ENCODE measurements at regions not wholly inside any gene's neighbourhood (a gene's known extent, or its start where the extent isn't known, plus 50 kb on each side); places are given as distances from the start of the nearest gene placed in this dataset.

- H3K9ac ChIP-seq (ENCODE audit: low read depth, low read length, poor library complexity, severe bottlenecking) = no peak overlapping the region
- H3K36me3 ChIP-seq (ENCODE audit: insufficient read depth, low read length) = no peaks in the 10 kb centered on the region
- no peaks in the 10 kb centered on the region for H4K20me1 ChIP-seq (ENCODE audit: insufficient read depth, low read length, poor library complexity, severe bottlenecking)
- H3K27me3 ChIP-seq (ENCODE audit: insufficient read depth, low read length, poor library complexity, severe bottlenecking) = no peaks in the 10 kb centered on the region
- no peak overlapping the region for H2AFZ ChIP-seq (ENCODE audit: low read length)
- no peaks in the 10 kb centered on the region for H3K9me2 ChIP-seq (replicated peaks; ENCODE audit: low read depth, low read length)
- no peak for TF ChIP-seq CTCF (conservative IDR thresholded peaks at IDR 0.05; ENCODE audit: low read length)
- TF ChIP-seq EZH2phosphoT487 (IDR thresholded peaks at IDR 0.05; ENCODE audit: borderline replicate concordance) = no peak
- H3F3A ChIP-seq (ENCODE audit: low read depth) = no peaks in the 10 kb centered on the region
- H3K4me3 ChIP-seq (ENCODE audit: low read length, poor library complexity, severe bottlenecking) = no peak overlapping the region
- H3K9me3 ChIP-seq (ENCODE audit: insufficient read depth, low read depth, low read length) = no peaks in the 10 kb centered on the region
- H3K79me2 ChIP-seq (ENCODE audit: insufficient read depth, low read length) = no peaks in the 10 kb centered on the region
- H3K4me1 ChIP-seq (ENCODE audit: insufficient read depth, low read length, poor library complexity, severe bottlenecking) = peaks cover 2% of the 10 kb centered on the region
- no peak overlapping the region for H3K4me2 ChIP-seq (ENCODE audit: low read depth, low read length, poor library complexity, severe bottlenecking)
Measured at GRCh38 chr3:16784973-16785372, 99.8 kb upstream of the PLCL2 start.

GRCh38 chr3:16785465-16785864 lies 99.3 kb upstream of the PLCL2 start:
- H3K79me2 ChIP-seq (ENCODE audit: insufficient read depth, low read length) = no peaks in the 10 kb centered on the region
- no peaks in the 10 kb centered on the region for H3K9me3 ChIP-seq (ENCODE audit: insufficient read depth, low read depth, low read length)
- no peaks in the 10 kb centered on the region for H3K27me3 ChIP-seq (ENCODE audit: insufficient read depth, low read length, poor library complexity, severe bottlenecking)
- H3K4me3 ChIP-seq (ENCODE audit: low read length, poor library complexity, severe bottlenecking) = no peak overlapping the region
- no peaks in the 10 kb centered on the region for H3K36me3 ChIP-seq (ENCODE audit: insufficient read depth, low read length)
- H3F3A ChIP-seq (ENCODE audit: low read depth) = no peaks in the 10 kb centered on the region
- H3K4me1 ChIP-seq (ENCODE audit: insufficient read depth, low read length, poor library complexity, severe bottlenecking) = peaks cover 7% of the 10 kb centered on the region
- no peak overlapping the region for H3K9ac ChIP-seq (ENCODE audit: low read depth, low read length, poor library complexity, severe bottlenecking)
- TF ChIP-seq CTCF (conservative IDR thresholded peaks at IDR 0.05; ENCODE audit: low read length) = no peak
- no peak for TF ChIP-seq EZH2phosphoT487 (IDR thresholded peaks at IDR 0.05; ENCODE audit: borderline replicate concordance)
- H2AFZ ChIP-seq (ENCODE audit: low read length) = no peak overlapping the region
- no peak overlapping the region for H3K4me2 ChIP-seq (ENCODE audit: low read depth, low read length, poor library complexity, severe bottlenecking)
- no peaks in the 10 kb centered on the region for H4K20me1 ChIP-seq (ENCODE audit: insufficient read depth, low read length, poor library complexity, severe bottlenecking)
- no peaks in the 10 kb centered on the region for H3K9me2 ChIP-seq (replicated peaks; ENCODE audit: low read depth, low read length)

- Histone ChIP-seq H4K20me1 (ENCODE audit: insufficient read depth, low read length, poor library complexity, severe bottlenecking) (no peaks in the 10 kb centered on the region), H3K4me2 (ENCODE audit: low read depth, low read length, poor library complexity, severe bottlenecking) (no peak overlapping the region), H3K27me3 (ENCODE audit: insufficient read depth, low read length, poor library complexity, severe bottlenecking) (no peaks in the 10 kb centered on the region), H3K9me2 (replicated peaks; ENCODE audit: low read depth, low read length) (no peaks in the 10 kb centered on the region), H3F3A (ENCODE audit: low read depth) (no peaks in the 10 kb centered on the region), H2AFZ (ENCODE audit: low read length) (no peak overlapping the region), H3K9ac (ENCODE audit: low read depth, low read length, poor library complexity, severe bottlenecking) (no peak overlapping the region), H3K9me3 (ENCODE audit: insufficient read depth, low read depth, low read length) (no peaks in the 10 kb centered on the region), H3K79me2 (ENCODE audit: insufficient read depth, low read length) (no peaks in the 10 kb centered on the region), H3K4me1 (ENCODE audit: insufficient read depth, low read length, poor library complexity, severe bottlenecking) (peaks cover 7% of the 10 kb centered on the region), H3K4me3 (ENCODE audit: low read length, poor library complexity, severe bottlenecking) (no peak overlapping the region), H3K36me3 (ENCODE audit: insufficient read depth, low read length) (no peaks in the 10 kb centered on the region)
- TF ChIP-seq EZH2phosphoT487 (IDR thresholded peaks at IDR 0.05; ENCODE audit: borderline replicate concordance) = no peak
- no peak for TF ChIP-seq CTCF (conservative IDR thresholded peaks at IDR 0.05; ENCODE audit: low read length)
Measured at GRCh38 chr3:16788440-16789056, 96.2 kb upstream of the PLCL2 start.

Measured in Loucy (cell line).